NCI-H1694 (cell line): ENCODE measurements at regions not wholly inside any gene's neighbourhood (a gene's known extent, or its start where the extent isn't known, plus 50 kb on each side); places are given as distances from the start of the nearest gene placed in this dataset.
"Not testable (repeated sequence)": the region's sequence is repeated elsewhere in the genome, so short reads cannot be mapped to it uniquely, and the experiment has no call there.

Source experiments
- DNase-seq: peaks from one replicate; lab custom pipeline; 2025; lab: John Stamatoyannopoulos, UW

- no peak for DNase-seq
Measured at GRCh38 chr20:55530763-55531162, 474.6 kb downstream of the CBLN4 start.

DNA sequence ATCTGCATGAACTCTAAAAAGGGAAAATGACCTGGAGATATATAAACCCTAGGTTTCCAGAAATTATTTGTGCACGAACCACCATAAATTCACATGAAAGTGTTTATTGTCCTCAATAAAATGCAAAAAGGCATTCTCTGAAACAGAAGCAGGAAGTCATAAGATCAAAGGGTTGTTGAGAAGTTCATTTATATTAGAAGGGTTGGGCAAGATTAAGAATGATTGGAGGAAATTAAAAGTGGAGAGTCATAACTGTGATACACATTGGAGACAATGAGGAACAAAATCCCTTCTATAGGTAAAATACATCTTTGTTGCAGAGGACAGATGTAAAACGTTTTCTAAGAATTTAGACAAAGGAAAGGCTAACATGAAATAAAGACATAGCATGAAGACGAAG lies 476.8 kb downstream of the CBLN4 start:
- DNase-seq = no peak

- DNase-seq = no peak
Measured at GRCh38 chr20:55522296-55522815, 483.0 kb downstream of the CBLN4 start.

DNA sequence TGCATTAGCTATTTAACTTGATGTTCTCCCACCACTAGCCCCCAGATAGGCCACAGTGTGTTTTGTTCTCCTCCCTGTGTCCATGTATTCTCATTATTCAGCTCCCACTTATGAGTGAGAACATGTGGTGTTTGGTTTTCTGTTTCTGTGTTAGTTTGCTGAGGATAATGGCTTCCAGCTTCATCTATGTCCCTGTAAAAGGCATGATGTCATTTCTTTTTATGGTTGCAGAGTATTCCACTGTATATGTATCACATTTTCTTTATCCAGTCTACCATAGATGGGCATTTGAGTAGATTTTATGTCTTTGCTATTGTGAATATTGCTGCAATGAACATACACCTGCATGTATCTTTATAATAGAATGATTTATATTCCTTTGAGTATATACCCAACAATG lies 487.7 kb downstream of the CBLN4 start:
- DNase-seq = not testable (repeated sequence)

DNA sequence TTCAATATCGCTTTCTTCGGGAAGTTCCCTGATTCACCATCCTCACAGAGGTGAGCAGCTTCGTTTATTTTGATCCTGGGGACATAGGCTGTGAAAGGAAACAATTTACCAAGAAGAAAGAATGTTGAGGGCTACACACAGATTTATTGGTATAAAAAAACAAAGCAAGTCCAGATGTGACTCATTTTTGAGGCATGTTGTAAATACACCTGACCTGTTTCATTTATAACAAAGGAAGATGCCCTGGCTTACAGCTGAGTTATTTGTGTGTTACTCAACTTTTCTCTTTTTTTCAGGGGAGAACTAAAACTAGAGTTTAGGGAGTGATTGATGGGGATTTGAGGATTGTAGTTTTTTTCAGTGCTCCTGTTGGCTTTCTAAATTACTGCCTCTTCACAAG lies 489.5 kb downstream of the CBLN4 start:
- no peak for DNase-seq

DNA sequence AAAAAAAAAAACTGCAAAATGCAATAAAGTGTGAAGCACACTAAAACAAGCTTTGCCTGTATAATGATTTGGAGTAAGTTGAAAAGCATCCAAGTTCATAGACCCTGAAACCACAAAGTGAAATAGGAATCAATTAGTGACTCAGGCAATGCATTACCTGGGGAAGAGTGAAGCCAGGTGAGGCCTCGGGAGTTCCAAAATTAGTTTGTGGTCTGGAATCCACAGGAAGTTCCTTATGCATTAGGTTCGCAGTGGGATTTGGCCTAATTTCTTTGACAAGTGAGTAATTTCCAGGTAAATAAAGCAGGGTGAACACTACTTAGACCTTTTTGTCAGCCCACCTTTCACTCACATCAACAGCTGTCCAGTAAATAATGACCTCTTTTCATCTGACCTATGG lies 490.8 kb downstream of the CBLN4 start:
- no peak for DNase-seq

DNA sequence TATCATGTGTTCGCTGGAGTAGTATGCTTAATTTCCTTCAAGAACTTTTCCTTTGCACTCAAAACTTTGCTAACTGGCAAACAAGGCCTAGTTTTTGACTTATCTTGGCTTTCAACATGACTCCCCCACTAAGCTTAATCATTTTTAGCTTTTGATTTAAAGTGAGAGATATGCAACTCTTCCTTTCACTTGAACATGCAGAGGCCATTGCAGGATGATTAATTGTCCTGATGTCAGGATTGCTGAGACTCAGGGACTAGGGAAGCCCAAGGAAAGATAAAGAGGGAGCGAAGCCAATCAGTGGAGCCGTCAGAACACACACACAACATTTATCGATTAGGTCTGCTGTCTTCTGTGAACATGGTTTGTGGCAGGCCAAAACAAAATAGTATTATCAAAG lies 491.4 kb downstream of the CBLN4 start:
- DNase-seq = no peak

- no peak for DNase-seq
Measured at GRCh38 chr20:55500130-55500529, 505.2 kb downstream of the CBLN4 start.

GRCh38 chr20:55488593-55488992 lies 516.7 kb downstream of the CBLN4 start:
- no peak for DNase-seq

- no peak for DNase-seq
Measured at GRCh38 chr20:55478724-55479450, 526.4 kb downstream of the CBLN4 start.

GRCh38 chr20:55472704-55473103 lies 532.6 kb downstream of the CBLN4 start:
- no peak for DNase-seq

GRCh38 chr20:55471052-55472006 lies 534.0 kb downstream of the CBLN4 start:
- no peak for DNase-seq

- DNase-seq = no peak
Measured at GRCh38 chr20:55469074-55469473, 536.2 kb downstream of the CBLN4 start.

DNA sequence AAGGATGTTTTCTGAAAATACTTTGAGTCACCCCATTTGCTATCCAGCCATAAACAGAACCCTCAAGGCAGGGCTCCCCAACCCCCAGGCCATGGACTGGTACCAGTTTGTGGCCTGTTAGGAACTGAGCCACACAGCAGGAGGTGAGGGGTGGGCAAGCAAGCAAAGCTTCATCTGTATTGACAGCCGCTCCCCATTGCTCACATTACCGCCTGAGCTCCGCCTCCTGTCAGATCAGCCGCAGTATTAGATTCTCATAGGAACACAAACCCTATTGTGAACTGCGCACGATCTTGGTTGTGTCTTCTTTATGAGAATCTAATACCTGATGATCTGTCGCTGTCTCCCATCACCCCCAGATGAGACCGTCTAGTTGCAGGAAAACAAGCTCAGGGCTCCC lies 543.8 kb downstream of the CBLN4 start:
- DNase-seq = no peak

- DNase-seq = no peak
Measured at GRCh38 chr20:55456316-55456940, 548.9 kb downstream of the CBLN4 start.

DNA sequence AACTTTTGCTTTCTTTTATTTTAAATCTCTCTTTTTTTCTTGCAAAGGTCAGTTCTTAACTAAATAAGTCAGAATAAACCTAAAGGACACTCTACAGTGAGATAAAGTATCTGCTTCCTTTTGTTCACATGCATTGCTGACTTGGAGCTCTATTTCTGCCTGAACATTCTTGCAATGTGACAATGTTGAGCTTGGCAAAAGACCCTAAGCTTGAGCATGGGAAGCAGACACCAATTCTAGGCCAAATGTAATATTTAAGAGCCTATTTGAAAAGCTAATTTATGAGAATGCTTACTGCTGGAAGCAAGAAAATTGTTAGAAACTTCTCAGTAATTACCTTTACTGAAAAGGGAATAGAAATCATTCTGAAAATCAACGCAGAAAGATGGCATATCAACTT lies 556.2 kb downstream of the CBLN4 start:
- no peak for DNase-seq

DNA sequence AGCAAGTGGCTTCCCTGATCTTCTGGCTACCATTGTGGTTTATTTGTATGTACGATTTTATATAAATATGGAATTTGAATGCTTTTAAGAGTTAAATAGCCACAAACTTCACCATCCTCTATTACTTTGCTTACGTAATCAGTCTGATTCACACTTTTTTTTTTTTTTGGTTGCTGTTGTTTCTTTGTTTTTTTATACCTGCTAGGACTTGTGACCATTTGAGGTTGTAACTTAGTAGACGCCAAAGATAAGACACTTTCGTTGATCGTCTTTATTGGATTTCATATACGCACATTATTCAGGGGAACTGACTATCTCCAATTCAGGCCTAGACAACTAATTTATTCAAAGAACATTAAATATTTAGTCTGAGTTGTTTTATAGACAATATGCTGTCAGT lies 559.0 kb downstream of the CBLN4 start:
- no peak for DNase-seq

DNA sequence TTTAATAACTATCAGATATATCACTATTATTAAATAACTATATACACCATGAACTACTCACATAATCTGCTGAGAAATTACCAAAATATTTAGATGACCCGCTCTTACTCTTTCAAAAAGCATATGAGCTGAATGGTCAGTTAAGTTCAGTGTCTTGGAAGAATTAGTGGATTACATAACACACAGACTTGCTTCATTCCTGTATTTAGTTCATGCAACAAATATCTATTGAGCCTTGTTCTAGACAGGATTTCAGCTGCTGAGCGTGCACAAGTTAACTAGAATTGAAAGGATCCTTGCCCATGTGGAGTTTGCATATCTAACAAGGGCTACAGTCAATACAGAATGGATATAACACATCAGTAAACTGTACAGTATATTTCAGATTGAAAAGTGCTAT lies 566.2 kb downstream of the CBLN4 start:
- no peak for DNase-seq

DNA sequence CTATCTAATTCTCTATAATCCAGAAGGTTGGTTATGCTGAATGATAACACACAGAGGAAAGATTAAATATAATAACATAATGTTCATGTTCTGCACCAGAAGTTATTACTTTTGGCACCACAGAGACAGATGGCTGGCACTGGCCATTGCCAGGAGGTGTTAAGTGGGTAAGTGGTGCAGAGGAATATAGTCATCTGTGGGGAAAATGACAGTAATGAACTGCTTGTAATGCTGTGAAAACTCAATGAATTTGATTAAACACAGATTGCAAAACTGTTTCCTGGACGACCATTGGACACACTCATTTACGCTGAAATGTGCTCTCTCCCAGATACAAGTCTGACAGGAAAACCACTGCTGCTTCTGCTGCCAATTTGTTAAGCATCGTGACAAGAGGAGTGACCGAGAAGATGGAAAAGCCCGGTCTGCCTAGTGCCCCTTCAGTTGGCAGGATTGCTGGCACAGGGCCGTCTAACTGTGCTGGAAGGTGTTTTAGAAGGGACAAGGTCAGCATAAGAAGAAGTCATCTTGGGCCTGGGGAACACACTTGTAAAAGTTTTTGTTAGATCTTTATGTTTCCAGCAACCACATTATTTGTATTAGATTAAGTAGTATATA lies 567.4 kb downstream of the CBLN4 start:
- DNase-seq = no peak

GRCh38 chr20:55424968-55425367 lies 580.4 kb downstream of the CBLN4 start:
- DNase-seq = no peak

GRCh38 chr20:55424476-55424875 lies 580.8 kb downstream of the CBLN4 start:
- no peak for DNase-seq

DNA sequence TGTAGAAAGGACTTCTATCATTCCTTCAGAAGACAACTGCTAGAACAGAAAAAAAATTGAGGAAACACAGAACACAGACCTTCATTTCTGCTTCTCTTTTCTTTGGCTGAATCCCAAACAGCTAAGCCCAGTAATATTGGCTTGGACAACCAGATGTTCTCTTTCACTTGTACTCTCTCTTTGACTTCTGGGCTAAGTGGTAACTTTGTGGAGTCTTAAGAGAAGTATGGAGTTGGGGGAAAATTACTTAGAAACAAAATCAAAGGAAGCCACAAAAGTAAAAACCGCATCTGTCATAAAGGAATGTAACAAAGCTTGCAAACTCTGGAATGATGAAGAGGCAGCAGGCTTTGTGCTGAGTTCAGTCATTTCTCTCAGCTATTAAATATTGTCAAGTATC lies 587.5 kb downstream of the CBLN4 start:
- DNase-seq = no peak
